OCI-LY7 (cell line): ENCODE measurements at regions not wholly inside any gene's neighbourhood (a gene's known extent, or its start where the extent isn't known, plus 50 kb on each side); places are given as distances from the start of the nearest gene placed in this dataset.

Experiments used
- BruUV-seq: library from RNA; stranded (reverse); fragments of 400-500 nt; replicated peaks from 2 replicates; lab custom pipeline; 2021; lab: Mats Ljungman, UMichigan
- CTCF ChIA-PET: fragments of 300-600 bp; sonication (Branson Sonifier 250); formaldehyde crosslinking; loops from one replicate; lab custom pipeline; 2022; ENCODE audit warnings: antibody characterized with exemption; ENCODE audit not compliant: unreplicated experiment; lab: Charles Lee
- POLR2A ChIA-PET: fragments of 300-600 bp; sonication (Branson Sonifier 250); formaldehyde crosslinking; loops from one replicate; lab custom pipeline; 2022; ENCODE audit warnings: antibody characterized with exemption; lab: Charles Lee
- DNase-seq: peaks from one replicate; pipeline ENCODE4 v3.0.0-alpha.2; 2015; ENCODE audit warnings: low spot score
- H2AFZ ChIP-seq: fragments of 200-600 bp; sonication (generic), shearing (Covaris generic); 2 replicates; pipeline ENCODE4 v1.6.1; 2014; ENCODE audit warnings: mild to moderate bottlenecking, antibody characterized with exemption, low read length, moderate library complexity
- H3K27ac ChIP-seq: fragments of 200-600 bp; sonication (generic); 2 replicates; pipeline ENCODE4 v1.5.1; 2014; ENCODE audit warnings: mixed run types, low read depth, mild to moderate bottlenecking, moderate library complexity, low read length, inconsistent platforms; ENCODE audit not compliant: poor library complexity, severe bottlenecking
- H3K36me3 ChIP-seq: fragments of 200-600 bp; sonication (generic); 2 replicates; pipeline ENCODE4 v1.6.1; 2014; ENCODE audit warnings: mild to moderate bottlenecking, antibody characterized with exemption, low read length, moderate library complexity, mixed read lengths; ENCODE audit not compliant: insufficient read depth
- H3K4me1 ChIP-seq: fragments of 200-600 bp; sonication (generic); 2 replicates; pipeline ENCODE4 v1.5.1; 2014; ENCODE audit warnings: mild to moderate bottlenecking, low read length; ENCODE audit not compliant: insufficient read depth, poor library complexity, severe bottlenecking
- H3K4me2 ChIP-seq: fragments of 200-600 bp; sonication (generic); 2 replicates; pipeline ENCODE4 v1.6.1; 2014; ENCODE audit warnings: mild to moderate bottlenecking, low read length
- H3K4me3 ChIP-seq: fragments of 200-600 bp; sonication (generic); 2 replicates; pipeline ENCODE4 v1.5.1; 2014; ENCODE audit warnings: mild to moderate bottlenecking, low read depth, low read length; ENCODE audit not compliant: poor library complexity, severe bottlenecking
- H3K79me2 ChIP-seq: fragments of 200-600 bp; sonication (generic); 2 replicates; pipeline ENCODE4 v1.6.1; 2016; ENCODE audit warnings: low read depth, mild to moderate bottlenecking, low read length, moderate library complexity, mixed read lengths; ENCODE audit not compliant: insufficient read depth
- H3K9me2 ChIP-seq: fragments of 200-600 bp; sonication (generic); 2 replicates; pipeline ENCODE4 v1.6.1; 2016; ENCODE audit warnings: mild to moderate bottlenecking, low read length, mixed read lengths; ENCODE audit not compliant: insufficient read depth
- H3K9me3 ChIP-seq: fragments of 200-600 bp; sonication (generic); 2 replicates; pipeline ENCODE4 v1.6.1; 2014; ENCODE audit warnings: mild to moderate bottlenecking, mixed run types, low read length, mixed read lengths
- H4K20me1 ChIP-seq: fragments of 200-600 bp; sonication (generic); 2 replicates; pipeline ENCODE4 v1.6.1; 2014; ENCODE audit warnings: mild to moderate bottlenecking, antibody characterized with exemption, low read length, moderate library complexity, mixed read lengths; ENCODE audit not compliant: insufficient read depth
- CTCF ChIP-seq: fragments of 200-600 bp; sonication (generic); conservative IDR thresholded peaks from 2 replicates; pipeline ENCODE4 v1.5.1; 2014; ENCODE audit warnings: mild to moderate bottlenecking, antibody characterized with exemption, low read length, moderate library complexity, mixed read lengths
- EZH2phosphoT487 ChIP-seq: fragments of 200-600 bp; sonication (generic); IDR thresholded peaks from 2 replicates; pipeline ENCODE4 v1.6.1; 2018; ENCODE audit warnings: low read depth, borderline replicate concordance, mild to moderate bottlenecking, mixed run types, antibody characterized with exemption, low read length, moderate library complexity, mixed read lengths
- intact Hi-C: fragments of 100-400 bp; cut with micrococcal nuclease; formaldehyde crosslinking; loops from one replicate; pipeline ENCODE4 v1.10.0; 2022; ENCODE audit not compliant: unreplicated experiment

- intact Hi-C loops, result no loop called here
- no peak overlapping the region for H3K4me3 ChIP-seq
- POLR2A ChIA-PET, result no interaction called here
Measured at GRCh38 chrX:137428766-137429591, 136.9 kb upstream of the ZIC3 start.

DNA sequence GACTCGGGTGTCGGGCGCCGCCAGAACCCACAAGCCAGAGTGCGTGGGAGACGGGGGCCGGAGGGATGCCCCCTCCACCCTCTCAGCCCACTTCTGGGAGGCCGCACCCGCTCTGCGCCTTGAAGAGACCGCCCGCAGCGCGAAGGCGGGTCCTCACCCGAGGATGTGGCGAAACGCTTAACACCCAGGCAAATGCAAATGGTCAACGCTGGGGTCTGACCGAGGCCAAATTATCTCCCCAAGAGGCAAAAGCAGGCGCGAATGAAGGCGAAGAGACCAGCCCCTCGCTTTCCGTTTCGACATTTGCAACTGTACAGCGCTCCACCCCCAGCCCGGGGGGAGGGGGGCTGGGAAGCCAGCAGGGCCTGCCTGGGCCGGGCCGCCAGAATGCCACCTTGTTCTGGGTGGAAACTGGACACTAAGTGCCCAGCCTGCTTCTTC lies 137.7 kb upstream of the ZIC3 start:
- TF ChIP-seq EZH2phosphoT487 (no peak), CTCF (no peak)
- Histone ChIP-seq H3K36me3 (no peaks in the 10 kb centered on the region), H3K4me1 (no peaks in the 10 kb centered on the region), H3K79me2 (no peaks in the 10 kb centered on the region), H3K9me2 (no peaks in the 10 kb centered on the region), H2AFZ (no peak overlapping the region), H3K4me3 (no peak overlapping the region), H3K4me2 (no peak overlapping the region), H3K27ac (no peak overlapping the region), H4K20me1 (no peaks in the 10 kb centered on the region), H3K9me3 (no peaks in the 10 kb centered on the region)
- ChIA-PET CTCF (no interaction called here), POLR2A (no interaction called here)
- DNase-seq, result no peak
- BruUV-seq, result no TSS peak
- intact Hi-C loops, result no loop called here

More at GRCh38 chrX:137428766-137429591, 136.9 kb upstream of the ZIC3 start:
- Histone ChIP-seq H3K4me2 (no peak overlapping the region), H3K36me3 (no peaks in the 10 kb centered on the region), H3K9me2 (no peaks in the 10 kb centered on the region), H3K9me3 (no peaks in the 10 kb centered on the region), H4K20me1 (no peaks in the 10 kb centered on the region), H3K79me2 (no peaks in the 10 kb centered on the region), H3K27ac (no peak overlapping the region), H2AFZ (no peak overlapping the region), H3K4me1 (no peaks in the 10 kb centered on the region)
- TF ChIP-seq CTCF, result no peak
- no peak for TF ChIP-seq EZH2phosphoT487
- CTCF ChIA-PET, result no interaction called here
- DNase-seq, result no peak
- no TSS peak for BruUV-seq

- no peak for TF ChIP-seq CTCF
- TF ChIP-seq EZH2phosphoT487, result no peak
- H3K79me2 ChIP-seq, result no peaks in the 10 kb centered on the region
- H3K27ac ChIP-seq, result no peak overlapping the region
- no peaks in the 10 kb centered on the region for H3K36me3 ChIP-seq
- DNase-seq, result no peak
- H3K4me3 ChIP-seq, result no peak overlapping the region
- intact Hi-C loops, result no loop called here
- no peaks in the 10 kb centered on the region for H3K9me3 ChIP-seq
- POLR2A ChIA-PET, result no interaction called here
- H2AFZ ChIP-seq, result no peak overlapping the region
- H3K9me2 ChIP-seq, result no peaks in the 10 kb centered on the region
- CTCF ChIA-PET, result no interaction called here
- H4K20me1 ChIP-seq, result no peaks in the 10 kb centered on the region
- BruUV-seq, result no TSS peak
- H3K4me1 ChIP-seq, result no peaks in the 10 kb centered on the region
- H3K4me2 ChIP-seq, result no peak overlapping the region
Measured at GRCh38 chrX:137427816-137428215, 138.1 kb upstream of the ZIC3 start.
